Hematopoietic multipotent progenitor cell (in vitro differentiated cells): ENCODE measurements at regions not wholly inside any gene's neighbourhood (a gene's known extent, or its start where the extent isn't known, plus 50 kb on each side); places are given as distances from the start of the nearest gene placed in this dataset.
"Not testable (repeated sequence)": the region's sequence is repeated elsewhere in the genome, so short reads cannot be mapped to it uniquely, and the experiment has no call there.

Source experiments
- DNase-seq, 3 donors: peaks; one replicate each; pipeline ENCODE4 v3.0.0-alpha.2; 2011 to 2015; ENCODE audit warnings: low read depth in 2 of 3, low spot score in 2 of 3

- DNase-seq = peak in 1 of 3 donors; percentile 6
These were observed 462.8 kb upstream of the NFIA start for GRCh38 chr1:60619581-60619980.

DNA sequence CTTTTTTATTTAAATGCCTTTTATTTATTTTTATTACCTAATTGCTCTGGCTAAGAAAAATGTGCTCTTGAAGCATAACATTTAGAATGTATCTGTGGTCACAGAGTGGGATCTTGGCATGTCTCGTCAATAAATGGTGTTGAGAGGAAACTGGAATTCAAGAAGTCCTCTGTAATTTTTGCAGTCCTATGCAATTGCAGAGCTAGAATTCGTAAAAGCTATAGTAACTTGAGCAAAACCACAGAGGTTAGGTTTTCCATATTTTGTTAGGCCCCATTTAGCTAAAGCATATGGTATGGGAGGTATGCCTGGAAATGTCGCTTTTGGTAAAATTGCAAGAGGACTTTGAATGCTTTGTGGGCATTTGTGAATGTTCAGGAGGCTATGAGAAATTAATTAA lies 466.7 kb upstream of the NFIA start:
- DNase-seq = no peak

DNA sequence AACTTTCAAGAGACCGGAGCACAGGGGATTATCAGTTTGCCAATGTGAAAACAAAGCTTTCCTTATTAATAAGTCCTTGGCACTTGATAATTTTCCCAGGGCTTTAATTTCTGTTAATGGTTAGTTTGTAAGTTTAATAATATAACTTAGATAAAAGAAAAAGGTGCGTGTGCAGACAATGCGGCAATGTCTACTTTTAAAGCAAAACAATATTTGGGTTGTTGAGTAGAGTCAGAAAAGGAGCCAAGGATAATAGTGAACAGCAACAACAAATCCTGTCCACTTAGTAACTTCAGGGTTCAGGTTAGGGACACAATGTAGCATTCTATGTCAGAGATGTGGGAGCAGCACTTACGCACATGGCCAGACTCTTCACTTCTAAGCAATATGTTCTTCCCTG lies 469.6 kb upstream of the NFIA start:
- no peak for DNase-seq

GRCh38 chr1:60606921-60607320 lies 475.4 kb upstream of the NFIA start:
- not testable (repeated sequence) for DNase-seq

DNA sequence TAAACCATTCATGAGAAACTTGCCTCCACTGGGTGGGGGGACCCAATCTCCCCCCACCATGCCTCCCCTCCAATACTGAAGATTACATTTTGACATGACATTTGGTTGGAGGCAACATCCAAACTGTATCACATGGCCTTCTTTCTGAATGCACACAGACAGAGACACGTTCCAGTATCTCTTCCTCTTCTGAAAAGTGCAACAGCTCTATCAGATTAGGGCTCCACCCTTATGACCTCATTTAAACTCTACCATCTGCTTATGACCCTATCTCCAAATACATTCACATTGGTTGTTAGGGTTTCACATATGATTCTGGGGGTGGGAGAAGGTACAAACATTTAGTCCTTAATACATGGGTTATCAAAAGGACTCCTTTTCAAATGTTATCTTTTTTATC lies 481.8 kb upstream of the NFIA start:
- DNase-seq = no peak

- no peak for DNase-seq
These were observed 482.8 kb upstream of the NFIA start for GRCh38 chr1:60599574-60599973.

GRCh38 chr1:60598041-60598910 lies 484.1 kb upstream of the NFIA start:
- DNase-seq = no peak

- DNase-seq = no peak
These were observed 485.3 kb upstream of the NFIA start for GRCh38 chr1:60596791-60597750.

GRCh38 chr1:60591583-60591982 lies 490.8 kb upstream of the NFIA start:
- no peak for DNase-seq

DNA sequence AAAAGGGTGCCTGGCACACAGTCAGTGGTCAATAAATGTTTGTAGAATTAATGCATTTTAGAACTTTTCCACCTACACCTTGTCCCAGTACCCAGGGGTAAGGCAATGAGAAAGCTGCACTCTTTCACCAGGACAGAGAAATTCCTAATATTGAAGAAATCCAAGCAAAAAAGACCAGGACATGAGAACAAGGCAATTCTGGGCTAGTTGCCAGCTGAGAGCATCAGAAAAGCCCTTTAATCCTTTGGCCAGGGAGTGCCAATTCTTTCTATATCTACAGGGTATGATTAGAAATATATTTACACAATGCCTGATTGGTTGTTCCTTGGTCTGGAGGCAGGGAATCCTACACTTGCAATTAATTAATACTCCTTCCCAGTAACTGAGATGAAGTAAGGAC lies 492.4 kb upstream of the NFIA start:
- DNase-seq = no peak

- no peak for DNase-seq
These were observed 493.2 kb upstream of the NFIA start for GRCh38 chr1:60589046-60589748.

GRCh38 chr1:60584371-60584770 lies 498.0 kb upstream of the NFIA start:
- DNase-seq = no peak

- peak in 1 of 3 donors; percentile 23 for DNase-seq
These were observed 498.7 kb upstream of the NFIA start for GRCh38 chr1:60583696-60584095.

DNA sequence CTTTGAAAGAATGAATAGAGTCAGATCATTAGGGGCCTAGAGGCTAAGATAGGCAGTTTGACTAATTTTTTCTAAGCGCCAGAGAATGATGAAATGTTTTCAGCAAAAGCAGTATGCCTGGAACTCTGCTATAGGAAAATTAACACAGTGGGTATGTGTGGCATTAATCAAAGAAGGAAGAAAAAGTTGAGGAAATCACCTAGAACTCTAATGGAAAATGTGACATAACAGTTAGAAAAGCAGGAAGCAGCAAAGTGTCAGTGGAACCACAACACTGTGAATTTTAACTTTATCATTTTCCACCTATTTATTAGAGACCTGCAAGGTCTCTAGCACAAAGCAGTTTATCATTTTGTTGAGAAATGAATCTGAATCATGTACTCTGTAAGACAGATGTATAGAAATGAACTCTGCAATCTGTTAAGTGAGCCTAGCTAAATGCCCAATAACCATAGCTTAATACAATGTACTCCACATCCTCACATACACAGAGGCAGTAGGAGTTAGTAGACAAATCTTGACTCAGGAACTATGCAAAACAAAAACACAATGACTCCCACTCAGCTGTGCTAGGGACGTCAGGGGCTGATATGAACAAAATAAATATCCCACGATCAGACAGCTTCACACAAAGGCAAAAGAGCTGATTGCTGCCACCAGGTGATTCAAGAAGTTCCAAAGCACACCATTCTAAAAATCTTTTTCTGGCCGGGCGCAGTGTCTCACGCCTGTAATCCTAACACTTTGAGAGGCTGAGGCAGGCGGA lies 500.7 kb upstream of the NFIA start:
- DNase-seq = peak in 1 of 3 donors; percentile 33

- DNase-seq = no peak
These were observed 503.5 kb upstream of the C1orf87 start for GRCh38 chr1:60577029-60577428.

- peak in 1 of 3 donors; percentile 48 for DNase-seq
These were observed 501.9 kb upstream of the C1orf87 start for GRCh38 chr1:60575326-60575977.

GRCh38 chr1:60573726-60574409 lies 500.3 kb upstream of the C1orf87 start:
- DNase-seq = peak in 2 of 3 donors; percentile 37 to 51

DNA sequence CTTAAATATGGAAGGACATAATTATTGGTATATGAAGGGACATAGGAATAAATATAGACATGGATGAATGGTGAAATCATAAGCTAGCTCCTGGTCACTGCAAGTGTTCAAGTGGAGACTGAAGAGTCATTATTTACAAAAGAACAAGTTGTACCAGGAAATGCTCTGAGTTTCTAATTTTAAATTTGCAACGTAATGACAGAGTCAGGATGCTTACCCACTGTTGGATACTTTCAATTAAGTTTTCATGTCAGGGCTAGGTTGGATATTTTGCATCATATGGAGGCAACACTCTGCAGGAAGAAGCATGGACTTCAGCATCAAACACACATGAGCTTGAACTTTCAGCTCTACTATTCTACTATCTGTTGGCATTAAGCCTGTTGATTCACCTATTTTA lies 499.6 kb upstream of the C1orf87 start:
- no peak for DNase-seq

DNA sequence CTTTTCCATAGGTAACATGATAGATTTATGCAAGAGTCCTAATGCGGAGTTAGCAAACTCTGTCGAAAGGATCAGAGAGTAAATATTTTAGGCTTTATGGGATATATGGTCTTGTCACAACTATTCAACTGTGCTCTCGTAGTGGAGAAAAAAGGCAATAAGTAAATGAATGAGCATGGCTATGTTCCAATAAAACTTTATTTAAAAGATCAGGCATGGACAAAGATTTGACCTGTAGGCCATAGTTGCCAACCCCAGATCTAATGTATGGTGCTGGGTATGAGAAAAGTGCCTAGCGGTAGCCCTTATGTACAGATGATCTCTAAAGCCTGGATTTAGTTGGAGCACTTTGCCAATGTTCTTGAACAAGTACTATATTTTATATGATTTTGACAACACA lies 498.8 kb upstream of the C1orf87 start:
- no peak for DNase-seq
